ENCODE measurements at regions not wholly inside any gene's neighbourhood (a gene's known extent, or its start where the extent isn't known, plus 50 kb on each side); places are given as distances from the start of the nearest gene placed in this dataset.

- Histone ChIP-seq H3K4me3 (replicated peaks; ENCODE audit: low read depth, low read length) (no peak overlapping the region), H3K36me3 (ENCODE audit: control insufficient read depth, insufficient read depth, low read length) (no peaks in the 10 kb centered on the region), H3K27me3 (replicated peaks; ENCODE audit: control insufficient read depth, insufficient read depth, low read length) (no peaks in the 10 kb centered on the region)
- DNase-seq (ENCODE audit: extremely low read depth, insufficient read length), result no peak
- no peak for TF ChIP-seq CTCF (IDR thresholded peaks at IDR 0.05; ENCODE audit: insufficient read depth, low read length, poor library complexity, severe bottlenecking)
These were observed 765.5 kb downstream of the OTOL1 start for GRCh38 chr3:162262129-162262528.

GRCh38 chr3:162263596-162263995 lies 767.0 kb downstream of the OTOL1 start:
- Histone ChIP-seq H3K4me3 (replicated peaks; ENCODE audit: low read depth, low read length) (no peak overlapping the region), H3K36me3 (ENCODE audit: control insufficient read depth, insufficient read depth, low read length) (no peaks in the 10 kb centered on the region), H3K27me3 (replicated peaks; ENCODE audit: control insufficient read depth, insufficient read depth, low read length) (no peaks in the 10 kb centered on the region)
- TF ChIP-seq CTCF (IDR thresholded peaks at IDR 0.05; ENCODE audit: insufficient read depth, low read length, poor library complexity, severe bottlenecking), result no peak
- DNase-seq (ENCODE audit: extremely low read depth, insufficient read length), result no peak

- no peak for TF ChIP-seq CTCF (IDR thresholded peaks at IDR 0.05; ENCODE audit: insufficient read depth, low read length, poor library complexity, severe bottlenecking)
- Histone ChIP-seq H3K4me3 (replicated peaks; ENCODE audit: low read depth, low read length) (no peak overlapping the region), H3K27me3 (replicated peaks; ENCODE audit: control insufficient read depth, insufficient read depth, low read length) (no peaks in the 10 kb centered on the region), H3K36me3 (ENCODE audit: control insufficient read depth, insufficient read depth, low read length) (no peaks in the 10 kb centered on the region)
- DNase-seq (ENCODE audit: extremely low read depth, insufficient read length), result no peak
These were observed 773.2 kb downstream of the OTOL1 start for GRCh38 chr3:162269636-162270458.

GRCh38 chr3:162274070-162274469 lies 777.5 kb downstream of the OTOL1 start:
- TF ChIP-seq CTCF (IDR thresholded peaks at IDR 0.05; ENCODE audit: insufficient read depth, low read length, poor library complexity, severe bottlenecking), result no peak
- H3K36me3 ChIP-seq (ENCODE audit: control insufficient read depth, insufficient read depth, low read length), result no peaks in the 10 kb centered on the region
- DNase-seq (ENCODE audit: extremely low read depth, insufficient read length), result no peak
- H3K27me3 ChIP-seq (replicated peaks; ENCODE audit: control insufficient read depth, insufficient read depth, low read length), result no peaks in the 10 kb centered on the region
- no peak overlapping the region for H3K4me3 ChIP-seq (replicated peaks; ENCODE audit: low read depth, low read length)

GRCh38 chr3:162278834-162279233 lies 782.2 kb downstream of the OTOL1 start:
- DNase-seq (ENCODE audit: extremely low read depth, insufficient read length), result no peak
- no peaks in the 10 kb centered on the region for H3K36me3 ChIP-seq (ENCODE audit: control insufficient read depth, insufficient read depth, low read length)

More at GRCh38 chr3:162278834-162279233, 782.2 kb downstream of the OTOL1 start:
- no peak overlapping the region for H3K4me3 ChIP-seq (replicated peaks; ENCODE audit: low read depth, low read length)
- no peaks in the 10 kb centered on the region for H3K27me3 ChIP-seq (replicated peaks; ENCODE audit: control insufficient read depth, insufficient read depth, low read length)
- TF ChIP-seq CTCF (IDR thresholded peaks at IDR 0.05; ENCODE audit: insufficient read depth, low read length, poor library complexity, severe bottlenecking), result no peak
